Transverse colon (tissue), 4 donors: ENCODE measurements at regions not wholly inside any gene's neighbourhood (a gene's known extent, or its start where the extent isn't known, plus 50 kb on each side); places are given as distances from the start of the nearest gene placed in this dataset.

Experiments
- CTCF ChIP-seq, 5 experiments: fragments of 200-600 bp in 3 of 5; fragments of 450-650 bp in 2 of 5; sonication (generic) in 3 of 5; IDR thresholded peaks; 1 replicate in 2 of 5; 2 replicates in 3 of 5; pipeline ENCODE4 v1.5.1; 2016 to 2017; ENCODE audit warnings: antibody characterized with exemption in 5 of 5, inconsistent platforms in 3 of 5, mild to moderate bottlenecking in 2 of 5, moderate library complexity in 1 of 5
- EP300 ChIP-seq: sonication (generic); formaldehyde crosslinking; IDR thresholded peaks from one replicate; pipeline ENCODE4 v1.6.1; 2017; ENCODE audit warnings: antibody characterized with exemption, low read depth
- POLR2A ChIP-seq: fragments of 450-650 bp; IDR thresholded peaks from one replicate; pipeline ENCODE4 v1.6.1; 2016; ENCODE audit warnings: antibody characterized with exemption, mild to moderate bottlenecking, moderate library complexity
- POLR2AphosphoS5 ChIP-seq, 3 donors: sonication (generic); formaldehyde crosslinking; IDR thresholded peaks; one replicate each; pipeline ENCODE4 v1.6.1; 2016; ENCODE audit warnings: antibody characterized with exemption in 3 of 3

- TF ChIP-seq CTCF (IDR thresholded peaks at IDR 0.05), result no peak
- TF ChIP-seq POLR2AphosphoS5 (IDR thresholded peaks at IDR 0.05), result no peak
- TF ChIP-seq POLR2A, result no peak
- TF ChIP-seq EP300, result no peak
These were observed 58.6 kb downstream of the MSX1 start for GRCh38 chr4:4918067-4918466.
